HG03280 (cell line): ENCODE measurements at regions not wholly inside any gene's neighbourhood (a gene's known extent, or its start where the extent isn't known, plus 50 kb on each side); places are given as distances from the start of the nearest gene placed in this dataset.
"Not testable (repeated sequence)": the region's sequence is repeated elsewhere in the genome, so short reads cannot be mapped to it uniquely, and the experiment has no call there.

Experiments
- ATAC-seq: cut with Tn5 transposase; IDR thresholded peaks from one replicate; pipeline ENCODE4 v1.9.1; 2021; ENCODE audit warnings: mild to moderate bottlenecking, moderate library complexity; ENCODE audit not compliant: unreplicated experiment

DNA sequence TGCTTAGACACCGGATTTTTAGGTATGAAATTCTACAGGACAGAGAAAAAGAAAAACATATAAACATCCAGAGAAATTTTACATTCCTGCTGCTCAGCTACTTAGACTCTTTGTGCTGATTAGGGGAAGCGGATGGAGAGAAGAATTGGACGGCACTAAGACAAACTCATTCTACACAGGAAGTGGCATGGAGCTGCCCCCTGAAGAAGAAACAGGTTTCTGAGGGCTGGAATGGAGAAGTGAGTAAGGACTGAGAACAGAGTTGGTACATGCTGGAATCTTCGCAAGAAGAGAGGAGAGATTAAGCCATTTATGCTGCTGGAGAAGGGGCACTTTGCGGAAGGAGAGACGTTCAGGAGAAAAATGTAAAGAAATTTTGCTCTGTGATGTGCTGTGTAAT, 253.0 kb upstream of the ERBB4 start:
- no peak for ATAC-seq

DNA sequence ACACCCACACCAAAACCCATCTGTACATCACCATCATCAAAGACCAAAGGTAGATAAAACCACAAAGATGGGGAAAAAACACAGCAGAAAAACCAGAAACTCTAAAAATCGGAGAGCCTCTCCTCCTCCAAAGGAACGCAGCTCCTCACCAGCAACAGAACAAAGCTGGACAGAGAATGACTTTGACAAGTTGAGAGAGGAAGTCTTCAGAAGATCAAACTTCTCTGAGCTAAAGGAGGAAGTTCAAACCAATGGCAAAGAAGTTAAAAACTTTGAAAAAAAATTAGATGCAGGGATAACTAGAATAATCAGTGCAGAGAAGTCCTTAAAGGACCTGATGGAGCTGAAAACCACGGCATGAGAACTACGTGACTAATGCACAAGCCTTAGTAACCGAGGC, 247.5 kb upstream of the ERBB4 start:
- not testable (repeated sequence) for ATAC-seq

DNA sequence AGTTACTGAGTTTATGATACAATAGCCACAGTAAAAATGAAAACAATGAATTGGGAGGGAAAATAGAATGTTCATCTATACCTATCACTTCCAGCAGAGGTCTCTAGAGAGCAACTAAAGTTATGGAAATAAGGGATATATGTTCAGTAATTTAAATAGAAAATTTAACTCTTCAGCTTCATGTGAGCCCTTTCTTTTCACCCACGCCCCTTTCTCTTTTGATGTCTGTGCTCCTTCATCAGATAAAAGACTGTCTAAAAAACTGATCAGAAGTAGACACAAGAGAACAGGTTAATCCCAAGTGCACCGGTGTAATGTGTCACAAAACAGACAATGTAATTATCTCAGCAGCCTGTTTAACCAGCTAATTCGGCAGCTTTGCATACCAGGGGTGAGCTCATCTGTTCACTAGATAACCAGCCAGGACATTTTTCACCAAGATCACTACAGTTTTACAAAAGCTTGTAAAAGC, 238.5 kb upstream of the ERBB4 start:
- ATAC-seq, result peak; percentile 69

DNA sequence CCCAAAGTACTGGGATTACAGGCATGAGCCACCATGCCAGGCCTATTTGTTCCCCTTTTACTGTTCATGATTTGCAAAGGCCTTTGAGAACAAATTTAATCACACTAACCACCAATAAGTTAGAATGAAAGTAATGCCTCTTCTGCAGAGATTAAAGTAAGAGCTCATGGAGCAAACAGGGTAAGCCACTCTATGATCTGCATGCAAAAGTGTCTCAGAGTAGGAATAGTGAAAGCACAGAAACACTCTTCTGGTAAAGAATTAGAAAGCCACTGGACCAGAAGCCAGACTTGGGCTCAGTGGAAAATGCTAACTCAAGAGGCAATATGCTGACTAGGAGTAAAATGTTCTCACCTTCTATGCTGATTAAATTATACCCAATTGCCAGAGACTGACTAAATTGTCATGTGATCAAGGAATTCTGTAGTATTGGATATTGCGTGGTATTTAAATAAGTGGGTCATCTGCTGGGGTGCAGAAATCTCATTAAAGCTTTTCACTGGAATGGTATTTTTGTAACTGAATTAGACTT, 235.3 kb upstream of the ERBB4 start:
- no peak for ATAC-seq

- no peak for ATAC-seq
Measured at GRCh38 chr2:212770240-212770639, 231.6 kb upstream of the ERBB4 start.

DNA sequence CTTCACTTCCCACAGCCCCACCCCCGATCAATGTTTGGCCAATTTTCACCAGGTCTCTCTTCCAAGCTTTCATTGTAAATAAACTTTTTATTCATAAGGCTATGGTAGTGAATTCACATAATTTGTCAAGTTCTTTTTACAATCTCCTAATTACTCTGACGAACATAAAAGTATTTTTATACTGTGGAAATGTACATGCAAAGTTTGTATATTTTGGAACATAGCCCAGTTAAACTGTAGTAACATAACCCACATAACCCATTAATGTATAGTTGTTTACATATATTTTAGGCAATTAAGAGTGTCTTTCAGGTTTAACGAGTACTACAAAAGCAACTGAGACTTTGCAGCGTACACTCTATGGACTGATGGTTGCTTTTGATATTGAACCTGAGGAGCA, 228.3 kb upstream of the ERBB4 start:
- no peak for ATAC-seq

- no peak for ATAC-seq
Measured at GRCh38 chr2:212752730-212753351, 214.2 kb upstream of the ERBB4 start.

DNA sequence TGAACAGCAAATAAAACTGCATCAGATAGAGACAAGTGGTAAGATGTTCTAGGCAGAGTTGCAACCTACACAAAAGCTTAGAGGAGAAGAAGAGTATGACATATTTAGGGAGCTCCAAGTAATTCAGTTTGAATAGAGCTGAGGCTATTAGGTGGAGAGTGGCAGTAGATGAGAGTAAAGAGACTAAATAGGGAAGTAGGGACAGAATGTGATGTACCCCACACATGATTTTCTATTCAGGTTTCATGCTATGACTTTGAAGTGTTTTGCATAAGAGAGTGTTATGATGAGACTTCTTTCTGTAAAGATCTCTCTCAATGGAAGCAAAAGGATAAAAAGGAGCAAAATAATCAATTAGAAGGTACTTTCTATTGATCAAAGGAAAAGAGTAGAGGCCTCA, 206.8 kb upstream of the ERBB4 start:
- no peak for ATAC-seq

GRCh38 chr2:212737392-212738172, 199.0 kb upstream of the ERBB4 start:
- ATAC-seq, result no peak

DNA sequence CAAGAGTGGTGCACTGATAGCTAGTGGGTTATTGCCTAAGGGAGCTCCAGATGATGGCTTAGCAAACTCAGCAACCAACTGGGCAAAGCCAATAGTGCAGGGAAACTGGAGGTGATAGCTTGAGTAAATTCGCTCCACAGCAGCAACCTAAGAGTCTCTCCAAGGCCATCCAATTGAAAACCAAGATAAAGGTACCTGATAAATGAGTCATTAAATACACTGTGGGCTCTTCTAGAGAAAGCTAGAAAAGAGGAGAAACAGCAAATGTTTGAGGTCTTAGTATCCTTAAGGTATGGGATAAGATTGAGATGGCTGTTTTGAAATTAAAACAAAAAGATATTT, 197.8 kb upstream of the ERBB4 start:
- ATAC-seq, result no peak

GRCh38 chr2:212733273-212733672, 194.7 kb upstream of the ERBB4 start:
- no peak for ATAC-seq

- ATAC-seq, result no peak
Measured at GRCh38 chr2:212732860-212733259, 194.3 kb upstream of the ERBB4 start.

DNA sequence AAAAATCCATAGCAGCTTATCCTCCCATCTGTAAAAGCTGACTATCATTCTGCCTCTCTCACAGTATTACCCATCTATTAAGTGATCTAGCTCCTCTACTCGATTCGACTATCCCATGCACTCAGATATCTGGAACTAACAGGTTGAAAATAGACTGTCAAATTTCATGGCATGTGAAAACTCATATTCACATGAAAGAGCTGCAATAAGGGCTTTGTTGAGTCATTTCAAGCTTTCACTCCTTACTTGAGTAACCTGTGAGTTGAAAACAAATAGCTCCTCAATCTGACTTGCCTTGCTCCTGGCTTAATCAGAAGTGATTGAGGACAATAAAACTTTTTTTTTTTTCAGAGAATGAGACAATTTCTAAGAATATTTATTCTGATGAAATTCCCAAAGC, 192.4 kb upstream of the ERBB4 start:
- ATAC-seq, result peak; percentile 79

DNA sequence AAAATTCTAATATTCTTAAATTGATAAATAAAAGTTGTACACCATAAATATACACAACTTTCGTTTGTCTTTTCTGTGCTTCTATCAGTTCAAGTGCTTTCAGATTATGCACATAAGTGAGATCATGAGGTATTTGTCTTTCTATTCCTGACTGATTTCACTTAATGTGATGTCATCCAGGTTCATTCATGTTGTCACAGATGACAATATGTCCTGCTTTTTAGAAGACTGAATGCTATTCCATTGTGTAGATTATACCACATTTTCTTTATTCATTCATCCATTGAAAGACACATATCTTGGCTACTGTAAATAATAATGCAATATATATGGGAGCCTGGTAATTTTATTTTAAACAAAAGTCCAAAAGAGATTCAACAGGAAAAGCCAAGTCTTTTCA, 190.1 kb upstream of the ERBB4 start:
- ATAC-seq, result no peak

GRCh38 chr2:212727751-212728150, 189.1 kb upstream of the ERBB4 start:
- peak; percentile 70 for ATAC-seq

DNA sequence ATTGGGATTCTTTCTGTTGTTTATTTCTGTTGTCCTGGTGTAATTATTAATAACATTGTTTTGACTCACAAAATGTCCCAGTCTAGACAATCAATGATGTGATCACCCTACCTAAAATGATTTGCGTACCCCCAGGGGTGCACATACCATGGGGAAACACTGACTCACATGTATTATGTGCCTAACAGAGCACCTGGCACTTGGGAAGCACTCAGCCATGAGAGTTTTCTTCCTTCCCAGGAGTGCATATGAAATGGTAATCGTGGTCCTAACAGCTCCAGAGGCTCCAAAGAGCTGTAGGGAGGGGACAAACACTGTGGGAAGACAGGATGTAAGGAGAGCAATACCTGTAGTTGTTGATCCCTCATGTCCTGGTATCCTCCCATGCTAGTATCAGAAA, 187.8 kb upstream of the ERBB4 start:
- no peak for ATAC-seq

- ATAC-seq, result no peak
Measured at GRCh38 chr2:212725180-212725579, 186.6 kb upstream of the ERBB4 start.

DNA sequence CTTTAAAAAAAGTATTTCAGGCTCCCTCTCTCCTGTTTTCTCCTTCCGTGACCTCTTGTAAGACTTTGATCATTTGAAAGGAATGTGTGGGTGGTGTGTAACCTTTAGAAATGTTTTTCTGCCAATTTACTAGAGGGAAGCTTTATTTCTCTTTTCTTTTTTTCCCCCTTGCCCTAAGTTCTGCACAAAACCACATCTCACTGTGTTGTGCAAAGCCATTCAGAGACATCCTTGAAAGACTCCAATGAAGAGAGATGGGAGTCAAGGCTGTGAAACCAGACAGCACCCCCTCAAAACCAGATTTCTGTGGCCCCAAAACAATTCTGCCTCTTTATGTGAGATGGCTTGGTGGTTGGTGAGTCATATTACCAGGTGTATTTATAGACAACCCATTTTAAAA, 184.6 kb upstream of the ERBB4 start:
- ATAC-seq, result no peak

DNA sequence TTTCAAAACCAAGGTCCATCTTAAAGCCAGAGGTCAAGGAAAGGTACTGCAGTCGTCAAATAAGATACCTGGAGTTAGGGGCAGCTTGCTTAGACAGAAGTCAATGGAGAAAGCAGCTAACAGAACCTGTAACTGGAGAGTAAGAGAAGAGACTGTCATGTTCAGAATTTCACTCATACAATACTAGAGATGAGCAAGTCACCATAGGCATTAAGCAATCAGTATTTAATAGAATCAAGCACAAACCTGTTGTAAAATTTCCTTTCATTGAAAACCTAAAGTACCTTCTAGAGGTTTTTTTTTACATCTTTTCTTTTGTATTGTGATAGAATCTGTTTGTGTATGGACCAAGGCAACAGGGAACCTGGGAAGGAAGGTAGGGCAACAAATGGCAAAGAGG, 183.4 kb upstream of the ERBB4 start:
- ATAC-seq, result no peak

- no peak for ATAC-seq
Measured at GRCh38 chr2:212721026-212721451, 182.4 kb upstream of the ERBB4 start.

DNA sequence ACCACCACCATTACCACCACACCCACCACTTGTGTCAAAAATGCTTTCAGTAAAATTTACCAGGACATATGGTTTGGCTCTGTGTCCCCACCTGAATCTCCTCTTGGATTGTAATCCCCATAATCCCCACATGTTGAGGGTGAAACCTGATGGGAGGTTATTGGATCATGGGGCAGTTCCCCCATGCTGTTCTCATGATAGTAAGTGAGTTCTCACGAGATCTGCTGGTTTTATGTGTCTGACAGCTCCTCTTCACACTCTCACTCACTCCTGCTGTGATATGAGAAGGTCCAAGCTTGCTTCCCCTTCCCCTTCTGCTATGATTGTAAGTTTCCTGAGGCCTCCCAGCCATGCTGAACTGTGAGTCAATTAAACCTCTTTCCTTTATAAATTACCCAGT, 176.8 kb upstream of the ERBB4 start:
- ATAC-seq, result not testable (repeated sequence)

- no peak for ATAC-seq
Measured at GRCh38 chr2:212713681-212714080, 175.1 kb upstream of the ERBB4 start.
